DND-41 (cell line): ENCODE measurements at regions not wholly inside any gene's neighbourhood (a gene's known extent, or its start where the extent isn't known, plus 50 kb on each side); places are given as distances from the start of the nearest gene placed in this dataset.

Source experiments
- EZH2 ChIP-seq: IDR thresholded peaks from 3 replicates; pipeline ENCODE4 v1.6.1; 2012; ENCODE audit warnings: borderline replicate concordance, low read depth, mild to moderate bottlenecking, moderate library complexity, low read length, inconsistent platforms; ENCODE audit not compliant: severe bottlenecking
- TF ChIP-seq, protein P1 (sequence below): IDR thresholded peaks from 2 replicates; pipeline ENCODE4 v1.5.1; 2012; ENCODE audit warnings: borderline replicate concordance, low read length, moderate library complexity, mild to moderate bottlenecking; ENCODE audit not compliant: poor library complexity, severe bottlenecking; ENCODE audit errors: extremely low read depth

GRCh38 chr10:62459072-62459471, 84.9 kb downstream of the ZNF365 start:
- TF ChIP-seq, protein P1, sequence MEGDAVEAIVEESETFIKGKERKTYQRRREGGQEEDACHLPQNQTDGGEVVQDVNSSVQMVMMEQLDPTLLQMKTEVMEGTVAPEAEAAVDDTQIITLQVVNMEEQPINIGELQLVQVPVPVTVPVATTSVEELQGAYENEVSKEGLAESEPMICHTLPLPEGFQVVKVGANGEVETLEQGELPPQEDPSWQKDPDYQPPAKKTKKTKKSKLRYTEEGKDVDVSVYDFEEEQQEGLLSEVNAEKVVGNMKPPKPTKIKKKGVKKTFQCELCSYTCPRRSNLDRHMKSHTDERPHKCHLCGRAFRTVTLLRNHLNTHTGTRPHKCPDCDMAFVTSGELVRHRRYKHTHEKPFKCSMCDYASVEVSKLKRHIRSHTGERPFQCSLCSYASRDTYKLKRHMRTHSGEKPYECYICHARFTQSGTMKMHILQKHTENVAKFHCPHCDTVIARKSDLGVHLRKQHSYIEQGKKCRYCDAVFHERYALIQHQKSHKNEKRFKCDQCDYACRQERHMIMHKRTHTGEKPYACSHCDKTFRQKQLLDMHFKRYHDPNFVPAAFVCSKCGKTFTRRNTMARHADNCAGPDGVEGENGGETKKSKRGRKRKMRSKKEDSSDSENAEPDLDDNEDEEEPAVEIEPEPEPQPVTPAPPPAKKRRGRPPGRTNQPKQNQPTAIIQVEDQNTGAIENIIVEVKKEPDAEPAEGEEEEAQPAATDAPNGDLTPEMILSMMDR, result no peak
- no peak for TF ChIP-seq EZH2
